Sigmoid colon (tissue), 6 donors: ENCODE measurements at regions not wholly inside any gene's neighbourhood (a gene's known extent, or its start where the extent isn't known, plus 50 kb on each side); places are given as distances from the start of the nearest gene placed in this dataset.

ENCODE experiments used
- DNase-seq: peaks from one replicate; pipeline ENCODE4 v3.0.0-alpha.2; 2019
- H3K27ac ChIP-seq, 4 donors: fragments of 200-600 bp; sonication (generic); one replicate each; pipeline ENCODE4 v1.5.1; 2016 to 2019; ENCODE audit warnings: mild to moderate bottlenecking in 1 of 4
- H3K27me3 ChIP-seq, 3 donors: fragments of 200-600 bp; sonication (generic); one replicate each; pipeline ENCODE4 v1.5.1; 2019; ENCODE audit warnings: mild to moderate bottlenecking in 1 of 3
- H3K36me3 ChIP-seq, 4 donors: fragments of 200-600 bp; sonication (generic); one replicate each; pipeline ENCODE4 v1.5.1; 2016 to 2019
- H3K4me1 ChIP-seq, 4 donors: fragments of 200-600 bp; sonication (generic); one replicate each; pipeline ENCODE4 v1.5.1; 2017 to 2019
- H3K4me3 ChIP-seq, 4 donors: fragments of 200-600 bp; sonication (generic); one replicate each; pipeline ENCODE4 v1.5.1; 2017 to 2019; ENCODE audit warnings: mild to moderate bottlenecking in 2 of 4, moderate library complexity in 1 of 4
- H3K9me3 ChIP-seq, 4 donors: fragments of 200-600 bp in 3 of 4; sonication (generic) in 3 of 4; one replicate each; pipeline versions ENCODE4 v1.5.1 to v1.6.1; 2013 to 2019
- EP300 ChIP-seq, 4 donors: sonication (generic); formaldehyde crosslinking; IDR thresholded peaks; one replicate each; pipeline ENCODE4 v1.6.1; 2017; ENCODE audit warnings: antibody characterized with exemption in 4 of 4
- POLR2A ChIP-seq, 2 donors: fragments of 450-650 bp; IDR thresholded peaks; one replicate each; pipeline ENCODE4 v1.6.1; 2016; ENCODE audit warnings: antibody characterized with exemption in 2 of 2, mild to moderate bottlenecking in 2 of 2, moderate library complexity in 2 of 2
- POLR2AphosphoS5 ChIP-seq, 4 donors: sonication (generic); formaldehyde crosslinking; IDR thresholded peaks; one replicate each; pipeline ENCODE4 v1.6.1; 2017; ENCODE audit warnings: antibody characterized with exemption in 4 of 4
- WGBS, 2 donors: extraction: QIAGEN DNeasy Blood & Tissue Kit; methylation state at CpG; one replicate each; pipeline ENCODE4 v1.1.7; 2013; 5-methylcytosine and 5-hydroxymethylcytosine counted together
- intact Hi-C: fragments of 100-400 bp; cut with DNase I; formaldehyde crosslinking; loops from one replicate; pipeline ENCODE4 v1.15.1; 2023
- TF ChIP-seq, protein P1 (sequence below), 4 experiments: fragments of 450-650 bp in 3 of 4; fragments of 200-600 bp in 1 of 4; IDR thresholded peaks; one replicate each; pipeline ENCODE4 v1.5.1; 2016 to 2019; ENCODE audit warnings: antibody characterized with exemption in 4 of 4, mild to moderate bottlenecking in 3 of 4, moderate library complexity in 2 of 4
- donor health status: healthy with polysubstance abuse.
- donor health status: healthy.

GRCh38 chr3:106729481-106729880, 647.8 kb upstream of the CCDC54 start:
- Histone ChIP-seq H3K27ac (no peak overlapping the region), H3K9me3 (no peaks in the 10 kb centered on the region), H3K4me3 (no peak overlapping the region), H3K36me3 (no peaks in the 10 kb centered on the region), H3K27me3 (no peaks in the 10 kb centered on the region), H3K4me1 (peaks cover 0 to 8% (median 0%) of the 10 kb centered on the region in 4 donors)
- intact Hi-C loops, result no loop called here
- no peak for DNase-seq
- 80 to 81% methylated on average over 1 of the region's 1 CpG for WGBS, 2 donors
- TF ChIP-seq POLR2AphosphoS5 (IDR thresholded peaks at IDR 0.05), result no peak

GRCh38 chr3:106731230-106731629, 646.0 kb upstream of the CCDC54 start:
- TF ChIP-seq POLR2AphosphoS5 (IDR thresholded peaks at IDR 0.05), result no peak
- TF ChIP-seq POLR2A (IDR thresholded peaks at IDR 0.05), result no peak
- TF ChIP-seq, protein P1, sequence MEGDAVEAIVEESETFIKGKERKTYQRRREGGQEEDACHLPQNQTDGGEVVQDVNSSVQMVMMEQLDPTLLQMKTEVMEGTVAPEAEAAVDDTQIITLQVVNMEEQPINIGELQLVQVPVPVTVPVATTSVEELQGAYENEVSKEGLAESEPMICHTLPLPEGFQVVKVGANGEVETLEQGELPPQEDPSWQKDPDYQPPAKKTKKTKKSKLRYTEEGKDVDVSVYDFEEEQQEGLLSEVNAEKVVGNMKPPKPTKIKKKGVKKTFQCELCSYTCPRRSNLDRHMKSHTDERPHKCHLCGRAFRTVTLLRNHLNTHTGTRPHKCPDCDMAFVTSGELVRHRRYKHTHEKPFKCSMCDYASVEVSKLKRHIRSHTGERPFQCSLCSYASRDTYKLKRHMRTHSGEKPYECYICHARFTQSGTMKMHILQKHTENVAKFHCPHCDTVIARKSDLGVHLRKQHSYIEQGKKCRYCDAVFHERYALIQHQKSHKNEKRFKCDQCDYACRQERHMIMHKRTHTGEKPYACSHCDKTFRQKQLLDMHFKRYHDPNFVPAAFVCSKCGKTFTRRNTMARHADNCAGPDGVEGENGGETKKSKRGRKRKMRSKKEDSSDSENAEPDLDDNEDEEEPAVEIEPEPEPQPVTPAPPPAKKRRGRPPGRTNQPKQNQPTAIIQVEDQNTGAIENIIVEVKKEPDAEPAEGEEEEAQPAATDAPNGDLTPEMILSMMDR (IDR thresholded peaks at IDR 0.05), result no peak
- no peak for TF ChIP-seq EP300 (IDR thresholded peaks at IDR 0.05)
- intact Hi-C loops, result no loop called here

DNA sequence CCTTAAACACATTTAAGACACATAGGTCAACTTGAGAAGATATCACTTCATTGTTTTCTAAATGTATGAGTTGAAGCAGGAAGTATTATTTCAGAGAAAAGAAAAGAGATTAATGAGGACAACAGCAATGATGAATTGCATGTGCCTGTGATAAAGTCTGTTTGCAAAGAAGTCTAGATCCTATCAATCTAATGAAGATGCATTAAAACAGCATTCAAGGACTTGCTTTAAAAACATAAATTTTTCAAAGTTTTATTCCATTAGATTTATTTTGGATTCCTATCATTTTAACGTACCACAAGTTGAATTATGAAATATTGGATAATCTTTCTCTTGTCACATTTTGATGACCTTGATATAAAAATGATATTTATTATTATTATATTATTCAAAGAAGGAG, 642.5 kb upstream of the CCDC54 start:
- Histone ChIP-seq H3K27ac (no peak overlapping the region), H3K4me1 (no peaks in the 10 kb centered on the region), H3K27me3 (no peaks in the 10 kb centered on the region), H3K9me3 (no peaks in the 10 kb centered on the region), H3K36me3 (no peaks in the 10 kb centered on the region), H3K4me3 (no peak overlapping the region)
- intact Hi-C loops, result no loop called here
- WGBS, 2 donors, result 88% methylated on average over 1 of the region's 1 CpG
- TF ChIP-seq POLR2A (IDR thresholded peaks at IDR 0.05), result no peak
- no peak for TF ChIP-seq POLR2AphosphoS5 (IDR thresholded peaks at IDR 0.05)
- no peak for TF ChIP-seq EP300 (IDR thresholded peaks at IDR 0.05)
- TF ChIP-seq, protein P1 (IDR thresholded peaks at IDR 0.05), result no peak
- no peak for DNase-seq

More at GRCh38 chr3:106731230-106731629, 646.0 kb upstream of the CCDC54 start:
- H3K4me3 ChIP-seq, result no peak overlapping the region
- H3K4me1 ChIP-seq, result peaks cover 0 to 8% (median 0%) of the 10 kb centered on the region in 4 donors
- DNase-seq, result no peak
- no peak overlapping the region for H3K27ac ChIP-seq
- no peaks in the 10 kb centered on the region for H3K27me3 ChIP-seq
- H3K36me3 ChIP-seq, result no peaks in the 10 kb centered on the region
- H3K9me3 ChIP-seq, result no peaks in the 10 kb centered on the region
- WGBS, 2 donors, result 73 to 83% methylated on average over 2 of the region's 2 CpGs

- H3K4me3 ChIP-seq, result no peak overlapping the region
- 92 to 95% methylated on average over 1 of the region's 1 CpG for whole genome bisulfite sequencing, 2 donors
- DNase-seq, result no peak
- TF ChIP-seq POLR2A (IDR thresholded peaks at IDR 0.05) (no peak), EP300 (IDR thresholded peaks at IDR 0.05) (no peak), POLR2AphosphoS5 (IDR thresholded peaks at IDR 0.05) (no peak)
- TF ChIP-seq, protein P1 (IDR thresholded peaks at IDR 0.05), result no peak
- no peak overlapping the region for H3K27ac ChIP-seq
- intact Hi-C loops, result no loop called here
- H3K36me3 ChIP-seq, result no peaks in the 10 kb centered on the region
- no peaks in the 10 kb centered on the region for H3K9me3 ChIP-seq
- no peaks in the 10 kb centered on the region for H3K4me1 ChIP-seq
- no peaks in the 10 kb centered on the region for H3K27me3 ChIP-seq
These were observed 640.0 kb upstream of the CCDC54 start for GRCh38 chr3:106737265-106737664.

- no peaks in the 10 kb centered on the region for H3K36me3 ChIP-seq
- H3K27ac ChIP-seq, result no peak overlapping the region
- H3K4me1 ChIP-seq, result no peaks in the 10 kb centered on the region
- WGBS, 2 donors, result 76 to 79% methylated on average over 1 of the region's 1 CpG
- H3K4me3 ChIP-seq, result no peak overlapping the region
- intact Hi-C loops, result no loop called here
- H3K9me3 ChIP-seq, result no peaks in the 10 kb centered on the region
- DNase-seq, result no peak
- H3K27me3 ChIP-seq, result no peaks in the 10 kb centered on the region
- TF ChIP-seq, protein P1 (IDR thresholded peaks at IDR 0.05), result no peak
- TF ChIP-seq POLR2AphosphoS5 (IDR thresholded peaks at IDR 0.05), result no peak
- TF ChIP-seq POLR2A (IDR thresholded peaks at IDR 0.05), result no peak
- no peak for TF ChIP-seq EP300 (IDR thresholded peaks at IDR 0.05)
These were observed 637.1 kb upstream of the CCDC54 start for GRCh38 chr3:106740116-106740515.
